GM18868 (cell line): ENCODE measurements at regions not wholly inside any gene's neighbourhood (a gene's known extent, or its start where the extent isn't known, plus 50 kb on each side); places are given as distances from the start of the nearest gene placed in this dataset.

ENCODE experiments used
- ATAC-seq: cut with Tn5 transposase; IDR thresholded peaks from one replicate; pipeline ENCODE4 v1.9.1; 2021; ENCODE audit warnings: mild to moderate bottlenecking, moderate library complexity; ENCODE audit not compliant: unreplicated experiment

DNA sequence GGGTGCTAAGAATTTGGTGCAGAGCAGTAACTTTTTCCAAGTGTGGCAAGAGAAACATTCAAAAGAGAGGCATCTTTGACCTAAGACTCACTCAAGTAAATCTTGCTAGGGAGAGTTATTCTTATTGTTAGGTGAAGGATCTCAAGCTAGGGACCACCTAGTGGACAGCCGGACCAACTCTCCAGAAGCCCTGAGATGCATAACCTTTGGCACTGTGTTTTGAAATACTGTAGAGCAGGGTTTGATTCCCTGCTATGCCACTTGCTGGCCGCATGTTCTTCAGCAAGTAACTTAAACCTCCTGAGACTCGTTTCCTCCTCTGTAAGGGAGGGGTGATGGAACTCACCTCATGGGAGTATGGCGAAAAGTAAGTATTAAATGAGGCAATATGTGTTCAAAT lies 336.1 kb upstream of the ADAMTSL1 start:
- no peak for ATAC-seq

DNA sequence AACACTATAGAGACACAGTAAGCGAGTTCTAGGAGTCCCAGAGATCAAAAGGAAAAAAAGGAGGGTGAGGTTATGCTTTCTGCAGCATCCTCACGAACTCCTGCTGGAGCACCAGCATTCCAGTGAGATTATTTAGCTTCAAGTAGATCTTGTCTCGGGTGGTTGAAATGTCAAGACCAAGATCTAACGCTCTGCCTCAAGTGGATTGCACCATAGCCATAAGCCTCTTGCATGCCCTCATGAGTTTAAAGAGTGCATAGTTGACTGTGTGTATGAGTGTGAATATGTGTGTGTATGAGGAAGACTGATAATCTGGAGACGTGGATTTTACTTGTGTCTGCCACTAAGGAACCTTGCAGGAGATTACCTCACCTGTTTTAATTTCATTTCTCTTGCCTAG lies 335.3 kb upstream of the ADAMTSL1 start:
- ATAC-seq, result no peak

GRCh38 chr9:18141681-18142080 lies 332.3 kb upstream of the ADAMTSL1 start:
- ATAC-seq, result no peak

- ATAC-seq, result no peak
Observed at GRCh38 chr9:18143073-18143745, 330.7 kb upstream of the ADAMTSL1 start.

GRCh38 chr9:18146329-18146728 lies 327.6 kb upstream of the ADAMTSL1 start:
- no peak for ATAC-seq

DNA sequence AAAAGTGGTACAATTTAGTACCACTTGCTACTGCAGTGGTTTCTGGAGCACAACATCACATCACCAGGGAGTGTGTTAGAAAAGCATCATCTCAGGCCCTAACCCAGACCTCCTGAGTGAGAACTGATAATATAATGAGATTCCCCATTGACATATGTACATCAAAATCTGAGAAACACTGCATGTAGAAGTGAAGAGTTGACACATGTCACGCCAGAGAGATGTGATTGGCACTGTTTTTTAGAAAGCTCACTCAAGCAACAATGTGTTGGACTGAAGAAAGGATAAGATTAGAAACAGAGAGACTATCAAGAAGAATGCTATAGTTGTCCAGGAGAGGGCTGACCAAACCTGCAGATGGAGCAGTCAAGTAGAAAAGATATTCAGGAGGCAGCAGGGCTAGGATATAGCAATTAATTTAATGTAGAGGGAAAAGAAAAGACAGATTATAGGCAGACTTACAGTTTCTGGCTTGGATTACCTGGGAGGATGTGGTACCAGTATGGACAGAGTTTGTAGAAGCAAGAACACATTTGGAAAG lies 324.4 kb upstream of the ADAMTSL1 start:
- no peak for ATAC-seq

GRCh38 chr9:18154661-18155060 lies 319.3 kb upstream of the ADAMTSL1 start:
- ATAC-seq, result no peak

- ATAC-seq, result no peak
Observed at GRCh38 chr9:18159254-18159653, 314.7 kb upstream of the ADAMTSL1 start.

GRCh38 chr9:18163146-18163545 lies 310.8 kb upstream of the ADAMTSL1 start:
- ATAC-seq, result no peak

DNA sequence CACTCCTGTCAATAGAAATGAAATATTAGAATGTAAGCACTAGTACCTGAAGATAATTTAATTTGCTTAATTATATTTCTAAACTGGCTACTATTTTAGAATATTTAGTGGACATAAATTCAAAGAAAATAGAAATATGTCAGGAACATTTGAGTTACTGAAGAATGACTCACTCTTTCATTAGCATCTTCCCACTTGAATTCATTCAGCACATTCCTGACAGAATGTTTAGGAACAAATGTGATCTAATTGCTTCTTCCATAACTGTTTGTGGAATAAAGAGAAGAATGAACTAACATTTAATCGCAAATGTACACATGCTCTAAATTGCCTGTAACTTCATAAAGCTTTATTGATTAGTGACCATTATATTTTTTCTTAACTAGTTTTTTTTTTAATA lies 306.2 kb upstream of the ADAMTSL1 start:
- ATAC-seq, result no peak

- no peak for ATAC-seq
Observed at GRCh38 chr9:18173923-18174322, 300.0 kb upstream of the ADAMTSL1 start.

GRCh38 chr9:18182636-18183035 lies 291.3 kb upstream of the ADAMTSL1 start:
- ATAC-seq, result no peak

DNA sequence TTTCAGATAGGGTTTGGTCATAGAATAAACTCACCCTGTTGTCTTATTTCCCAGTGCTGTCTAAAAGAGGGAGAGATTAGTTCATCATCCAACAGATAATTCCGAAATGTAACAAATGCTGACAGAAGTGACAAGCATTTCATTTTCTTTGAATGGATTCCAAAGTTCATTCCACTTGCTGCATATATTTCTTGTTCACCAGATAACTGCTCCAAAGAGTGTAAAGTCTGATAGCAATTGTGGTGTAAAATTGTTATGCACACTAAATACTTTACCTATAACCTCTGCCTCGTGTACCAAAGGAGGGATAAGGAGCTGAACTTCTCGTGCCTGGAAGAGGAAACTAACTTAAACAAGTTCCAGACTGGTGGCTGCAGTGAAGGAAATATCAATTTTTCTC lies 290.0 kb upstream of the ADAMTSL1 start:
- no peak for ATAC-seq

DNA sequence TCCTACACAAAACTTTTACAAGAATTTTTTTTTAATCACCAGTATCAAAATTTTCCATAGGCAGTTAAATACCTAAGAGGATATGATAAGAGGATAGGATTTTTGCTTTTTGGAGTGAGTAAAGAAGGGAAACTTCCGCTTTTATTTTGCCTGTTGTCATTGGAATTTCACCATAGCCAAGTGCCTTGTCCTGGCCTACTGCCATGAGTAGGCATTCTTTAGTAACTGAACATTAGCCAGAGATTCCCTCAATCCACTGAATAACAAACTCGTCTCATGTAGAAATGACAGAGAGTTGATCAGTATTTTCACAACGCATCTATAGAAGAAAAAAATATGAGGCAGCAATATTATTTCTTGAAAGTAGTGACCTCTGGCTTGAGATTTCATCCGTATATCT lies 289.6 kb upstream of the ADAMTSL1 start:
- no peak for ATAC-seq

DNA sequence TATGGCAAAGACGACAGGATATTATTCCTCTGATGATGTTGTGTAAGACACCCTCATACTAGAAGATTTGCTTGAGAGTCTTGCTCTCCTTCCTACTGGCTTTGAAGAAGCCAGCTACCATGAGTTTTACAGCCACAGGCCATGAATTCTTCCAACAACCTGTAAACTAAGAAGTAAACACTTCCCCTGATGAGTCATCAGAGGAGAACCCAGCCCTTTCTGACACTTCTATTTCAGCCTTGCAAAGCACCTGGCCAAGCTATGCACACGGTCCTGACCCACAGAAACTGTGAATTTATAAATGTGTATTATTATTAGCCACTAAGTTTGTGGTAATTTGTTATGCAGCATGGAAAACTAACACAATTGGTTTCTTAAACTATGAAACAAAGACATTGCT lies 288.8 kb upstream of the ADAMTSL1 start:
- no peak for ATAC-seq

GRCh38 chr9:18188971-18189370 lies 285.0 kb upstream of the ADAMTSL1 start:
- ATAC-seq, result no peak

DNA sequence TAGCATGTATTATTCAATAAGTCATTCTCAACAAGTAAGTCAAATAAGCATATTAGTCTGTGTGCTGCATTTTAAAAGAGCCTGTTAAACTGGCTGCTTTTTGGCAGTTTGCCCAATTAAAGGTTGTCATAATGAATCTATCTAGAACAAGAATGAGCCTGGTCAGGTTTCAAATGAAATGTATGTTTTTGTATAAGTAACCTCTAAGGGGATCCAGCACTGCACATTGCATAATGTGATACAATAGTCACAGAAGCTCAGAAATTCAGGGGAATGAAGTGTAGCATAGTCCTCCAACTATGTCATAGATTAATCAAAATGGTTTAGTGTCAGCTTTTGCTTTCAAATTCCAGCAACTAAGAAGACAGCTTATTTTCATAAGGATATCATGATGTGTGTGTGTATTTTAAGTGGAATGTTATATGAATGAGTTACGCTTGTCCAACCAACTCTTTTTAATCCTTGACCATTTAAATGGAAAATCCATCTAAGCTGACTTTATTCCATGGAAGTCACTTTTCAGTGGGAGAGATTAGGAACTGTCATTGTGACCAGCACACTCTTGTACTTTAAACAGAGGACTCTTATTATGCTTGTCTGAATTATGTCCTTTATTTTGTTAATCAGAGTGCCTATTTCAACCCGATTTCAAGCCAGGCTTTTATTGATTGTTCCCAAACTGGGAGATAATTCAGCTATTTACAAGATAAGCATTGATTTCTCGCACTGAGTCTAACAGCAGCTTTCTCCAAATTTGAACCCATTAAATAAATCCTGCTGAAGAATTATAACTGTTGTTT lies 283.9 kb upstream of the ADAMTSL1 start:
- no peak for ATAC-seq

DNA sequence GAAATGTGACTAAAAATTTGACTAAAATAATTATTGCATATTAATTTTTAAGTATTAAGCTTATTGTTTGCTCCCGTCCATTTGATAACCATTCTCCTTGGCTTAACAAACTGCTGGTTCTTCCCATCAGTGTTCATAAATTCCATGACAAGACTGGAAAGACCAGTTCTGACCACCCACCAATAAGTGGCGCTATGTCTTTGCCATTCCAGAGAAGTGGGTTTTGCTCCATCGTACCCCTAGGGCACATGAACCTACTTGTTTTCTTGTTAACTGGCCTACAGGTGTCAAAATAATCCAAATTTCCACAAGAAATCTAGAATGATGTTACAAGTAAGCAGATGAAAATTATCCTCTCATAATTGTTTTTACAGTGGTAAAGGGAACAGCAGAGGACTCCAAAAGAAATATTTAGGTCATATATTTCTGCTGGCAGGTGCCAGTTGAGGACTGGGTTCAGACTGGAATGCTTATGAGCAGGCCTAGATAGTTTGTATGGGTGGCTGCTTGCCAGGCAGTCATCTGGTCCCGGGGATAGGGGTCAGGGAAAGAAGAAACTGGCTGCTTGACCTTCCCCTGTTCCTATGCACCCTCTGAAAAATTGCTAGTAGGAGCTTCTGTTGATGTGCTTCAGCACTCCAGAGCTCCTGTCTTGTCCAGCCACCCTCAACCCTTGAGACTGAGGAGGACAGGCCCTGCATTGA lies 283.1 kb upstream of the ADAMTSL1 start:
- no peak for ATAC-seq

GRCh38 chr9:18194316-18194715 lies 279.6 kb upstream of the ADAMTSL1 start:
- ATAC-seq, result no peak

DNA sequence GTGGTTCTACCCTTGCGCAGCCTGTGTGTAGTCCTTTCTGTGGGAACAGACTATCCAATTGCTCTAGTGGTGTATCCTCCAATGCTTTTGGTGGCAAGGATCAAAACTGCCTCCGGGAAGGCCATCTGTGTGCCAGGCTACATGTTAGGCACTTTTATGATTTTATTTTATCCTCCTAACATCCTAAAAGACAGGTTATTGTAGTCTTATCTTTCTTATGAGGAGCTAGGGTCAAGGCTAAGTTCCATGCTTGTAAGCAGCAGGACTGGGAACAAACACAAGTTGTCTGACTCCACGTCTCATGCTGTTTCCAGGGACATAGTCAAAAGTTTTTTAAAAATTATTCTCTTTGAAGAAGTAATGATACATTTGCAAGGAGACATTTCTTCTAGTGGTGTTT lies 278.7 kb upstream of the ADAMTSL1 start:
- ATAC-seq, result no peak

- ATAC-seq, result no peak
Observed at GRCh38 chr9:18202924-18203323, 271.0 kb upstream of the ADAMTSL1 start.

DNA sequence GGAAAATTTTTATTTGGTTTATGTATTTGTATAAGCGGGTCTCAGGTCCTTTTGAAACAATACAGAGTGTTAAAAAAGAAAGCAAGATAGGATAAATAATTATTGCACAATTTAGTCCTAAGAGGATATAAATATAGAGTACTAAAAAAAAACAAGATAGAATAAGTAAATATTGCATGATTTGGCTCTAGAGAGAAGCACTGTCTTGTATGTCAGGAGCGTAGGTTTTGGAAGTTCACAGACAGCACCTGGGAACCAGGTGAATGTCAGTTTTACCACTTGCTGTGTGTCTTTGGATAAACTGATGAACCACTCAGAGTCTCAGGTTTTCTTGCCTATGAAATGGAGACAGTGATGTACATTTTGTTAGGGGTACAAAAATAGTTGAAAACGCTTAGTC lies 266.2 kb upstream of the ADAMTSL1 start:
- no peak for ATAC-seq
